ENCODE measurements at regions not wholly inside any gene's neighbourhood (a gene's known extent, or its start where the extent isn't known, plus 50 kb on each side); places are given as distances from the start of the nearest gene placed in this dataset.

- peaks cover 37 to 46% (median 42%) of the 10 kb centered on the region in 3 donors for H3K27me3 ChIP-seq
- H3K36me3 ChIP-seq = no peaks in the 10 kb centered on the region
- ATAC-seq = no peak
- peaks cover 0 to 10% of the 10 kb centered on the region in 2 donors for H3K4me1 ChIP-seq
- no peaks in the 10 kb centered on the region for H3K9me3 ChIP-seq
- H3K27ac ChIP-seq = no peak overlapping the region
- in situ Hi-C loops (cut with MboI; ENCODE audit: low sequenced_read_pairs in 4 of 4) (no loop called here), intact Hi-C loops (cut with DNase I; ENCODE audit: low total_unique reads) (no loop called here)
- TF ChIP-seq POLR2A (IDR thresholded peaks at IDR 0.05) = no peak
- no peak for DNase-seq
- H3K4me3 ChIP-seq = no peak overlapping the region
These were observed 72.9 kb downstream of the ASCL4 start for GRCh38 chr12:107847430-107847829.

- Histone ChIP-seq H3K4me3 (no peak overlapping the region), H3K27ac (no peak overlapping the region), H3K27me3 (peaks cover 36 to 42% (median 39%) of the 10 kb centered on the region in 3 donors), H3K36me3 (no peaks in the 10 kb centered on the region), H3K9me3 (no peaks in the 10 kb centered on the region), H3K4me1 (peaks cover 0 to 10% of the 10 kb centered on the region in 2 donors)
- intact Hi-C loops (cut with DNase I; ENCODE audit: low total_unique reads) = no loop called here
- TF ChIP-seq CTCF (IDR thresholded peaks at IDR 0.05 in 4 of 5, conservative IDR thresholded peaks at IDR 0.05 in 1 of 5) (no peak), POLR2A (IDR thresholded peaks at IDR 0.05) (no peak)
- in situ Hi-C loops (cut with MboI; ENCODE audit: low sequenced_read_pairs in 4 of 4) = no loop called here
- DNase-seq = no peak
- no peak for ATAC-seq
These were observed 73.3 kb downstream of the ASCL4 start for GRCh38 chr12:107847830-107848229.

- DNase-seq = no peak
- ATAC-seq = no peak
- Histone ChIP-seq H3K27me3 (peaks cover 0 to 20% (median 5%) of the 10 kb centered on the region in 3 donors), H3K4me1 (no peaks in the 10 kb centered on the region), H3K27ac (no peak overlapping the region), H3K36me3 (no peaks in the 10 kb centered on the region), H3K4me3 (no peak overlapping the region), H3K9me3 (no peaks in the 10 kb centered on the region)
- TF ChIP-seq CTCF (IDR thresholded peaks at IDR 0.05 in 4 of 5, conservative IDR thresholded peaks at IDR 0.05 in 1 of 5) = no peak
- no peak for TF ChIP-seq POLR2A (IDR thresholded peaks at IDR 0.05)
- intact Hi-C loops (cut with DNase I; ENCODE audit: low total_unique reads) (no loop called here), in situ Hi-C loops (cut with MboI; ENCODE audit: low sequenced_read_pairs in 4 of 4) (no loop called here)
These were observed 79.0 kb downstream of the ASCL4 start for GRCh38 chr12:107853479-107853878.

- no peak for ATAC-seq
- in situ Hi-C loops (cut with MboI; ENCODE audit: low sequenced_read_pairs in 4 of 4) (no loop called here), intact Hi-C loops (cut with DNase I; ENCODE audit: low total_unique reads) (no loop called here)
- no peak overlapping the region for H3K27ac ChIP-seq
- no peak for DNase-seq
- no peaks in the 10 kb centered on the region for H3K36me3 ChIP-seq
- no peaks in the 10 kb centered on the region for H3K4me1 ChIP-seq
- H3K4me3 ChIP-seq = no peak overlapping the region
- H3K9me3 ChIP-seq = no peaks in the 10 kb centered on the region
- H3K27me3 ChIP-seq = peaks cover 0 to 24% (median 6%) of the 10 kb centered on the region in 3 donors
- TF ChIP-seq CTCF (IDR thresholded peaks at IDR 0.05 in 4 of 5, conservative IDR thresholded peaks at IDR 0.05 in 1 of 5) (no peak), POLR2A (IDR thresholded peaks at IDR 0.05) (no peak)
These were observed 81.0 kb downstream of the ASCL4 start for GRCh38 chr12:107855471-107855870.

GRCh38 chr12:107856096-107856495, 81.6 kb downstream of the ASCL4 start:
- Histone ChIP-seq H3K27ac (no peak overlapping the region), H3K9me3 (no peaks in the 10 kb centered on the region), H3K36me3 (no peaks in the 10 kb centered on the region), H3K4me1 (no peaks in the 10 kb centered on the region), H3K27me3 (peaks cover 0 to 24% (median 6%) of the 10 kb centered on the region in 3 donors), H3K4me3 (no peak overlapping the region)
- intact Hi-C loops (cut with DNase I; ENCODE audit: low total_unique reads) = no loop called here
- ATAC-seq (no peak), DNase-seq (no peak)
- TF ChIP-seq POLR2A (IDR thresholded peaks at IDR 0.05) (no peak), CTCF (IDR thresholded peaks at IDR 0.05 in 4 of 5, conservative IDR thresholded peaks at IDR 0.05 in 1 of 5) (no peak)
- in situ Hi-C loops (cut with MboI; ENCODE audit: low sequenced_read_pairs in 4 of 4) = no loop called here

All from gastrocnemius medialis (tissue), 4 donors.